SU-DHL-6 (cell line): ENCODE measurements at regions not wholly inside any gene's neighbourhood (a gene's known extent, or its start where the extent isn't known, plus 50 kb on each side); places are given as distances from the start of the nearest gene placed in this dataset.

Source experiments
- CTCF ChIP-seq: fragments of 200-600 bp; sonication (generic); IDR thresholded peaks from one replicate; pipeline ENCODE4 v1.5.1; 2017; ENCODE audit warnings: antibody characterized with exemption, mild to moderate bottlenecking, low read length, moderate library complexity; ENCODE audit not compliant: insufficient read depth, poor library complexity, severe bottlenecking
- EZH2phosphoT487 ChIP-seq: fragments of 200-600 bp; sonication (generic), shearing (Covaris generic); conservative IDR thresholded peaks from 2 replicates; pipeline ENCODE4 v1.6.1; 2018; ENCODE audit warnings: mild to moderate bottlenecking, antibody characterized with exemption, low read length, moderate library complexity, mixed read lengths

GRCh38 chr4:57172065-57172464, 61.9 kb upstream of the IGFBP7 start:
- TF ChIP-seq CTCF (no peak), EZH2phosphoT487 (no peak)
